ENCODE measurements at regions not wholly inside any gene's neighbourhood (a gene's known extent, or its start where the extent isn't known, plus 50 kb on each side); places are given as distances from the start of the nearest gene placed in this dataset.
"Not testable (repeated sequence)": the region's sequence is repeated elsewhere in the genome, so short reads cannot be mapped to it uniquely, and the experiment has no call there.

DNA sequence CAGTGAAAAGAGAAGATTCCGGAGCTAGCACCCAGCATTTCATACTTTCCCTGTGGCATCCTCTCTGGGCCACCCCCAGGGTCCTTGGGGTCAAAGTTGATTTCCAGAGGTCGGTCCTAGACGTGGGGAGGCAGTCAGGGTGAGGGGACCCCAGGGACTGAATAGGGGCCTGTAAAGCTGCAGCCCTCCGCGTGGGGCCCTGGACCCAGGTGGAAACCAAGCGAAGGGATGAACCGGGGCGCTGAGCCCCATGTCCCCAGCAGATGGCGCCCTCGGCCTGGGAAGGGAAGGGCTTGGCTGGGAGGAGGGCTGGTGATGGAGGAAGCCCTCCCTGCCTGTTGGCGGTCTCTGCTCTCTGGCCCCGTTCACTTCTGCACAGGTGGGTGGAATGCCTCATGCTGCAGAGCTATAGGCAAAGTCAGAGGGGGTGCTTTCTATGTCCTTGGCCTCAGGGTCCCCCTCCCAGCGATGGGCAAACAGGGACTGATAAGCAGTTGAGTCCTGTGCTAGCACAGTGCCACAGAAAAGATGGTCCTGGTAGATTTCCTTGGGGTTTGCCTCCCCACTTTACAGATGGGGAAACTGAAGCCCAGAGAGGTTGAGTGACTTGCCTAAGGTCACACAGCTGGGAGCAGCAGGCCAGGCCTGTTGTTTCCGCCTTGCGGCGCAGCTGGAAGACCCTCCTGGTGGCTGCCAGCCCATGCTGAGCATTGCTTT, 163.4 kb upstream of the CIBAR2 start:
- peak; percentile 19 to 20 for DNase-seq (ENCODE audit: low read depth in 2 of 2)

DNA sequence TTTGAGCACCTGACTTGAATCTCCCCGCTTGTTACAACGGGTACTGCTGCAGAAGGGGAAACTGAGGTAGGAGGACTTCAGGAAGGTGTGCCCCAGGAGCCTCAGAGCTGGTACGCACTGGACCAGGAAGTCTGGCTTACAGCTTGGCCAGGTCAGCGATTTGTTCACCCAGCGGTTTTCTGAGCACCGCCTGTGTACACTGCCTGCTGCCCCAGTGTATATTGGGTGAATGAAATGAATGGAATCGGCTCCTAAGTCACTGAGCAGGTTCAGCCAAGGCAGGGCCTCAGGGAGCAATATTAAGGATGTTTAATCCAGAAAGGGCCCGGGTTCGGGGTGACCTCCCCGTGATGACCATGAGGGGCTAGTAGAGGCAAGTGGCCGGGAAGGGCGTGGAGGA, 164.0 kb upstream of the CIBAR2 start:
- DNase-seq (ENCODE audit: low read depth in 2 of 2), result no peak

DNA sequence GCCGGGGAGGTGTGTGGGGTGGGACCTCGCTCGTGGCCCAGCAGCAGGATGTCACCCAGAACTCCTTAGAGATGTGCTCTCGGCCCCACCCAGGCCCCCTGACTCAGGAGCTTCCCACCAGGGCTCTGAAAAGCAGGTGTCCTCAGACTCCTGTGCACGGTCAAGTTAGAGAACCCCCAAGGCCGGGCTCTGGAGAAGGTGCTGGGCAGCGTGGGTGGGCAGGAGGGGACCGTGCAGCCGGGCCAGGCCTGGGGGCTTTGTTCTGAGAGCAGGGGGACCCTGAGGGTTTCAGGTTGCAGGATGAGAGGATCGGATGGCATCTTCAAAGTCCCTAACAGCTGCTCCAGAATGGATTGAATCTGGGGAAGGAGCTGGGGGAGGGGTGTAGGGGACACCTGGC, 164.4 kb upstream of the CIBAR2 start:
- no peak for DNase-seq (ENCODE audit: low read depth in 2 of 2)

DNA sequence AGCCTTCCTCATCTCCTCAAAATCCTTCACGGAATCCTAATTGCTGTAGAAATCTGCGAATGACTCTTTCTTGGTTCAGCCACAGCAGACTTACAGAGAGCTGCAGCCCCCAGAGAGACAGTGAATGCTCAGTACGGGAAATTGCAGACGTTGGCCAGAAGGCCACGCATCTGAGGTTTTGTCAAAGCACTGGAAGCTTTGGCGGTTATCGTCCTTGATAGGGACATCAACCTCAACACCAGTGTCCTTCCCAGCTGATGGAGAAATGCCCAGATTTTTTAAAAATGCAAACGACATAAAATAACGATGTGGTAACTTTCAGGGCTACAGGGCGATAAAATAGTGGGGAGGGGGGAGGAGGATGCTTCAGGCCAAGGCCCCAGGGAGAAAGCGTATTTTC, 166.6 kb upstream of the CIBAR2 start:
- no peak for DNase-seq (ENCODE audit: low read depth in 2 of 2)

DNA sequence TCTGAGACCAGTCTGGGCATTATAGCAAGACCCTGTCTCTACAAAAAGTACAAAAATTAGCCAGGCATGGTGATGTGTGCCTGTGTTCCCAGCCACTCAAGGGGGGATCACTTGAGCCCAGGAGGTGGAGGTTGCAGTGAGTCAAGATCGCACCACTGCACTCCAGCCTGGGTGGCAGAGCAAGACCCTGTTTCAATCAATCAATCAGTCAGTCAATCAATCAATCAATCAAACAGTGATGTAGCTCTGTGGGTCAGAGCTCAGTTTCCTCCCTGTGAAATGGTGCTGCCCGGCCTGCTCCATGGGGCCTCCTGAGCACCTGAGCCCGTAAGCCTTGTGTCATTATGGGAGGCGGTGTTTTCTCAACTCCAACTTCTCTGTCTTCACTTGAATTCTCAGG, 167.1 kb upstream of the CIBAR2 start:
- no peak for DNase-seq (ENCODE audit: low read depth in 2 of 2)

DNA sequence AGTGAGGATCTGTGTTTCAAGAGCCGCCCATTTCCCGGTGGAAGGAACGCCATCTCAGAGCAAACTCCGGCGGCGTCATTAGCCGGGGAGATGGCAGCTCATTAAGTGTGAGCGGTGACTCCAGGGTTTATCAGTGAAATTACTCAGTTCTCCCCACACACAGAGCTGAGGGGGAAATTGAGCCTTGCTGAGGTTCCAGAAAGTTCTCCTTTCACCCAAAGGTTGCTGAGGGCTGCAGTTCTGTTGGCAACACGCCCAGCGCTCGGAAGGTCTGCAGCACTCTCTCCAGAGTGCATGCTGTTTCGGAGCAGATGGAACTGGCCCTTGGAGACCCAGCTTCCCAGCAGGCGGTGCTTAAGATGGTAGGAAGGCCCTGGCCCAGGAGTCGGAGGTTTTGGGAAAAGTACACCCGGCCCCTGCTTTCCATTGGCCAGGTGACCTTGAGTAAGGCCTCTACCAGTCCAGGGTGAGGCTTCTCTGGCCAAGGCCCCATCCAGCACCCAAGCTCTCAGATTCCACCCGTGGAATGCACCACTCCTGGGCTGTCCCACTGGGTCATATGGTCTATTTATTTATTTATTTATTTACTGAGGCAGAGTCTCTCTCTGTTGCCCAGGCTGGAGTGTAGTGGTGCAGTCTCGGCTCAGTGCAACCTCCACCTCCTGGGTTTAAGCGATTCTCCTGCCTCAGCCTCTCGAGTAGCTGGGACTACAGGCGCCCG, 167.7 kb upstream of the CIBAR2 start:
- DNase-seq (ENCODE audit: low read depth in 2 of 2), result no peak

DNA sequence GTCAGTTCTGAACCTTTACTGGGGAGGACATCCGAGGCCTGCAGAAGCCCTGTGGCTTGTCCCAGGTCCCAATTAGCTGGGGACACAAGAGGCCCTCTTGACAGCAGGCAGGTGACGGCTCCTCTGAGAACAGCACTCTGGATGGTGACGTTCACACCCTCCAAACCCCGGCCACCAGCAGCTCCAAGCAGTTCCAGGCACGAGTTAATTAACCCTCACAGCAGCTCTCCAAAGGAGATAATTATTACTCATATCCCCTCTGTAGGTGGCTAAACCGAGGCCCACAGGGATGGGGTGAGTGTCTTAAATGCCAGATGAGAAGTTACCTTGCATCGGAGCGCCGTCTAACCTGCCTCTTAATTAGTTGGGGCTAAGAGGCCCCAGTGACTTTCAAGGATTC, 168.9 kb upstream of the CIBAR2 start:
- no peak for DNase-seq (ENCODE audit: low read depth in 2 of 2)

DNA sequence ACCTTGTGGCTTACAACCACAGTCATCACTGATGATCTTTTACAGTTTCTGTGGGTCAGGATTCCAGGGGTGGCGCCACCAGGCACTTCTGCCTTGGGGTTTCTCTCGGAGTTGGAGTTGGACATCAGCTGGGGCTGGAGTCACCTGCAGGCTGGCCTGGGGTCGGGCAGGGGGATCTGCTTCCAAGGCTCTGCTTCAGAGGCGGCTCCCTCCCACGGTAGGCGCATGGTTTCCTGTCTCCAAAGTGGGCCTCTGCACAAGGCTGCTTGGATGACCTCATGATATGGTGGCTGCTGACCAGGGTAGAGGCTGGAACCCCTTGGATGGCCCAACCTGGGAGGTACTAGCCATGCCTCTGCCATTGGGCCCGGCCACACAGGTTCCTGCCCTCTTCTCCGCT, 170.6 kb upstream of the CIBAR2 start:
- DNase-seq (ENCODE audit: low read depth in 2 of 2), result no peak

DNA sequence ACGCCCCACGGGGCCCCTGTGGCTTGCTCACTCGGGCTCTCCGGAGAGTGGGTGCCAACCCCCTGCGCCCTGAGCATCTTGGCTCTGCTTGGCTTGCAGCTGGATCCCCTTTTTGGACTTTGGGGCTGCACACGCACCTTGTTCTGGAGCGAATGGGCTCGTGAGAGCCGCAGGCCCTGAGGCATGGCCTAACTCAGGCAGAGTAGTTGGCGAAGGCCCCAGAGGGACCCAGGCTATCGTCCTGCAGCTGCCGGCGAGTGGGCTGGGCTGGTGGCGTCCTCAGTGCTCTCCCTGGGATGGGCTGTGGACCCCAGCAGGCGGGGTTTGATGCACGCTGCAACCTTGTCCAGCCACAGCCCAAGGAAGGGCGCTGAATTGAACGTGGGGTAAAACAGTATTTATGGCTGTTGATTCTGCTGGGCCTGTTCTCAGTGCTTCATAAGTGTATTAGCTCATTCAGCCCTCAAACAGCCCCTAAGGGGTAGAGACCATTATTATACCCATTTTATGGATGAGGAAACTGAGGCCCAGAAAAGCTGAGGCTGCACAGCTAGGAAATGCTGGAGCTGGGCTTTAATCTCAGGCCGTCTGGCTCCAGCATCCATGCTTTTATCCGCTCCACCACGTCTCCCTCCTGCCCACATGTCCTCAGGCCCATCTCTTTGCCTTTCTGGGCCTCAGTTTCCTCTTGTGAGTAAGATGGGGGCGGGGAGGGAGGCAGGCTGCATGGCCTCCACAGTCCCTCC, 171.2 kb upstream of the CIBAR2 start:
- no peak for DNase-seq (ENCODE audit: low read depth in 2 of 2)

DNA sequence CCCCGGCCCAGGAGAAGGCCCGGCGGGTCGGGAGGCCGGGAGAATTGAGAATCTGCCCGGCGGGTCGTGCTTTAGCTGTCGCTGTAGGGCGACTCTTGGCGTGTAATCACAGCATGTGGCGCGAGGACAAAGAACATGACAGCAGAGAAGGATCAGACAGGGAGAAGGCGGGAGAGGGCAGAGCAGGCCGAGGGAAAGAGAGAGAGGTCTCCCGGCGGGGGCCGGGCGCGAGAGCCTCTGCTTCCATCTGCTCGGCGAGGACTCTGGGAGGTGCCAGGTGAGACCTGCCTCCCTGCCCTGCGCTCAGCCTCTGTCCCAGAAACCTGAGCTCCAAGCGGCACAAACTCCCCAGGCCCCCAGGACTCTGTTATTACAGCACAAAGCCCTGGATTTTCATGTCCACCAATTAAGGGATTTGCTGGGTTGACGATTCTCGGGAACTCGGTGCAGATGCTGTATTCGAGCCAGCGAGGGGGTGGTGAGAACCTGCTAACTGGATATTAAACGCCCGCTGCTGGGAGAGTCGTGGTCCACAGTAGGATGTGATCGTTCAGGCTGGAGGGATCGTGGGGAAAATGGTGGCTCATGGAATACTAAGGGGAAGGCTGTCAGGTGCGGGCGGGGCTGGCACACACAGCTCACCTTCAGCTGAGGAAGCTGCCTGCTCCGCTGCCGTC, 172.0 kb upstream of the CIBAR2 start:
- DNase-seq (ENCODE audit: low read depth in 2 of 2), result no peak

DNA sequence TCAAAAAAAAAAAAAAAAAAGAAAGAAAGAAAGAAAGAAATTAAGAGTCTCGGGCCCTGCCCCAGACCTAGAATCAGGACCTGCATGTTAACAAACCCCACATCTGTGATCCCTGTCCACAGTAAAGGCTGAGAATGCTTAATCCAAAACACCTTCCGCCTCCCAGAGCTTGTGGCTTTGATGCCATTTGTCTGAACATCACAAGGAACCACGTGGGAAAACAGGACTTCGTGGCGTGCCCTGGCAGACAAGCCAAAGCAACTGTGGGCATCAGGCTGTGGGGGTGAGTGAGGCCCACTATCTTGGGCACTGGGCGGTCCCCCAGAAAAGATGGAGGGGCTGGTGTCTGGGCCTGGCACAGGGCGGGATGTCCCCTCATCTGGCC, 173.4 kb upstream of the CIBAR2 start:
- no peak for DNase-seq (ENCODE audit: low read depth in 2 of 2)

DNA sequence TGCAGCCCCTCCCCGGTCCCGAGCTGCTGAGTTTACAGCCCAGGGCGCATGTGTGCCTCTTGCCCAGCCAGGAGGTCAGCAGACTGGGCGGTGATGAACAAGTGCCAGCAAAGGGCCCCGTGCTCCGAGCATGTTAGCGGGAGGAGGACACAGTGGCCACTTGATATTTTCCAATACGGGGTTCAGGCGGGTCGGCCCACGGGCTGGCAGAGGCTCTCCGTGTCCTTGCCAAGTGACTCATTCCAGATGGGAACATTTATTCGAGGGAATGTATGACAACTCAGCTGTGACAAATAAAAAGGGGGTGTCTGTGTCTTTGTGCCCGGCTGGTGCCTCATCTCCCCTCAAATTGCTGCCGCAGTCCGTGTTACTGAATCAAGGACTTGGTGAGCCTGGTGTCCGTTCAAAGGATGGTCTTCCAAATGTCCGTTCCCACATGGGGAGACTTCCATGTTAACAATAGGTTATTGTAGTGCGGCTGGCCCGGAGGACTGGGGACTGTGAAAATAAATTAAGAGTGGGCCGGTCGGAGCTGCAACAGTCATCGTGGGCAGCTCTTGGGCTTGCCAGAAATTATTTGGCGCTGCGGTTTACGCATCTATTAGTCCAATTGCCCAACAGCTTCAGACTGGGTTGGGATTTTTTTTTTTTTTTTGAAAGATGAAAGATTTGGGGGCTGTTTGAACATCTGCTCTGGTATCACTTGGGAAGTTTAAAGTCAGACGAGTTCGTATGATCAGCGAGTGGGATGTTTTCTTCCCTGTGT, 174.0 kb upstream of the CIBAR2 start:
- no peak for DNase-seq (ENCODE audit: low read depth in 2 of 2)

DNA sequence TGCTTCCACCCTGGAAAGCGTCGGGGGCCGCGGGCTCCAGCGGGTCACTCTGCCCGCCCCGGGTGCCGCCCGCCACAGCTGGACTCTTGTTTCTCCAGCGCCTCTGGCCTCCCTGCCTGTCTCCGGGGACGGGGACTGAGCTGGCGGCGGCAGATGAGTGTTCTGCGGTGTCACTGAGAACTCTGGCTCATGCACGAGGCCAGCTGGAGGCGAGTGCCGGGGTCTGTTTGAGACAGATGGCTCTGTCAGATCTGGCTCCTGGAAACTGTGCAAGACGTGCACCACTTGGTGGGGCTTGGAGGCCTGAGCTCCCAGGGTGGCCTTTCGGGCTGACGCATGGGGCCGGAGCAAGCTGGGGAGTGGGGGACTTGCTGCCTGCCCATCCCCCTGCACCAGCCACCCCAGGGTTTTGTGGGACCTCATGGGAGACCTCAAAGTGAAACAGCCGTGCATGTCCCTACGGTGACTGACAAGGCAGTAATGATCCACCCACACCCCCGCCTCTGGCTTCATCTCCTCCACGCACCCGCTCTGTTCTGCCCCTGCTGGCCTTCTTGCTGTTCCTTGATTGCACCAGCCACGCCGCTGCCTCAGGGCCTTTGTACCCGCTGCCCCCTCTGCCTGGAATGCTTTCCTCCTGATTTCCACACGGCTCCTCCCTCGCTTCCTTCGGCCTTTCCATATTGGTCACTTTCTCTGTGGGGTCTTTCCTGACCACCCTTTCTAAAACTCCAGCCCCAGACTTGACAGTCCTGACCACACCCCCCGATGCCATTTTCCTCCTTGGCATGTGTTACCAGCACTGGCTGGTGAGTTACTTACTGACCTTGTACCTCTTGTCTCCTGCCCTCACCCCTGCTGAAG, 174.9 kb upstream of the CIBAR2 start:
- DNase-seq (ENCODE audit: low read depth in 2 of 2), result no peak

DNA sequence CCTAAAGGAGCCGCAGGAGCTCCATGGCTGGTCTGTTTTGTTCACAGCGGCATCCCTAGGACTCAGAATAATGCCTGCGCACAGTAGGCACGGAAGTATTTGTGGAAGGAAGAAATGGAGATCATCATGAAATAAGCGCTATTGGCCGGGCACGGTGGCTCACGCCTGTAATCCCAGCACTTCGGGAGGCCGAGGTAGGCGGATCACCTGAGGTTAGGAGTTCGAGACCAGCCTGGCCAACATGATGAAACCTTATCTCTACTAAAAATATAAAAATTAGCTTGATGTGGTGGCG, 175.5 kb upstream of the CIBAR2 start:
- not testable (repeated sequence) for DNase-seq (ENCODE audit: low read depth in 2 of 2)

DNA sequence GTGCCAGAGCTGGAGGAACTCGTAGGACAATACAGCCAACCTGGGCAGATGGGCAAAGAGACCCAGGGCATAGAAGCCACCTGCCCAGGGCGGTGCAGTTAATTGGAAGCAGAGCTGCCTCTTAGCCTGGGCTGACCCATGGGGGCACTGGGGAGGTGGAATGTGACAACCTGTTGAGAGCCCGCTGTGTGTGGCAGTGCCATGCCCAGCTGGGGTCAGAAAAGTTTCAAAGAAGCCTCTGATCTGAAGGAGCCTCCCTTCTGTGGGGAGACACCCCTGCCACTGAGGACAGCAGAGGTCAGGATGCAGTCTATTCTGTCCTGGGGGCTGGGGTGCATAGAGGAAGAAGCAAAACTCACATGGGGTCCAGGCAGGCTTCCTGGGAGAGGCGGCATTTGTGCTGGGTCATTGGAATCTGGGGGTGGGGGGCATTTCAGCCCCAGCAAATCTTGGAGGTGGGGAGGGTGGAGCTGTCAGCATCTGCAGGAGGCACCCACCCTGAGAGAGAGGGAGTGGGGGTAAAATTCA, 176.1 kb upstream of the CIBAR2 start:
- DNase-seq (ENCODE audit: low read depth in 2 of 2), result no peak

DNA sequence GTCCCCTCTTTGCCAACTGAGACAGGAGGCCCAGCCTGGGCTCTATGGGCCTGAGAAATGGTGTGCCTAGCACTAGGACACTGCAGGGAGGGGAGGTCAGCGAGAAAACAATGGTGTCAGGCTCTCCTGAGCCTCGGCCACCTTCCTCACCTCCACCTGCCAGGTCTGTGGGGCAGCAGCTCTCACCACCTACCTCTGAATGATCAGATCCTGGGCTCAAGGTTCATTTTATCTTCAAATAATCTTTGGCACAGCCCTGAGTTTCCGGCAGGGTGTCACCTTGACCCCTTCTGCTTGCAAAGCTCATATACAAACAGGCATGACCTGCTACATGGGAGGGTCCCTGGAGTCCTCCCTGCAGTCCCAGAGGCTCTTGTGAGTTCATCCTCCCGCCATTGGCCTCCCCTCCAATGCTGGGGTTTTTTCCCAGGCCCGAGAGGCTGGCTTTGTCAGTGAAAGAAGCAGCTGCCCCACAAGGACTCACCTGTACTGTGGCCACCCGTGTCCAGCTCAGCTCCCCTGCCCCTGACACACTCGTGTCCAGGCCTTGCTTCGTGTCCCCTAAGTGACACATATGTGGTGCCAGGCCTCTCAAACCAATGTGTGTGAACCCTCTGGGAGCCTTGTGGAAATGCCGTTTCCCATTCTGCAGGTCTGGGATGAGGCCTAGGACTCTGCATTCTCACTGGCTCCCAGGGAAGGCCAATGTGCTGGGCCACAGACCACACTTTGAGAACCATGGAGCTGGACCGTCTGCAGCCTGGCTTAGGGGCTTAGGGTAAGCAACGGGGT, 176.8 kb upstream of the CIBAR2 start:
- no peak for DNase-seq (ENCODE audit: low read depth in 2 of 2)

DNA sequence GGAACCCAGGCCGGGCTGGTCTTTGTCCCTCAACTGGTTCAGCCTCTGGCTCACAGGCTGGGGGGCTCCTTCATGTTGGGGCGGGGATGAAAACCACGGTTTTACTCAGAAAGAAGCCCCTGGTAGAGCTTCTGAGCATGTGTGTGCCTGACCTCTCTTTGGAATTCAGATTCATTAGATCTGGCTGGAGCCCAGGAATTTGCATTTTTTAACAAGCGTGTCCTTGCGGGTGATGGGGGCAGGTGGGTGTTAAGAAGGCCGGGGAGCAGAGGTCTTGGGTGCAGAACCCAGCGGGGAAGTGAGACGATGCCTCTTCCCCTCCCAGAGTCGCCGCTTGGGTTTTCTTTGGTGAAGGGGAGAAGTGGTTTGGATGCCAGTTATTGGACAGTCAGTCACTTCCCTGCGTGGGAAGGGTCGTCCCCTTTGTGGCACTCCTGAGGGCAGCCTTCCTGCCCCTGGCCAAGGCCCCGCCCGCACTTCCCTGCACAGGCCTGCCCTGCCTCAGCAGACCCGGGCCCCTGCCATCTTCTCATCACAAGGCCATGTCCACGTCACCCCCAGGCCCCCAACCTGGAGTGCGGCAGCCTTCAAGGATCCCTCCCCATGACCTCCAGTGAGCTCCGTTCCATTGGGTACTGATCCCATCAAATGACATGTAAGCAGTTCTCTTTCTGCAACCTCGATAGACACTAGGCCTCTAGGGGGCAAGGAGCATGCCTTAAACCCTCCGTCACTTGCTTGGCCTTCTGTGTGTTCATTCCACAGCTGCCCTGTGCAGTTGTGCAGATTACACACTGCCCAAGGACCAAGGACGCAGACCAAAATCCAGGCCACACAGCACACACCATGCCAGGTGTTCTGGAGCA, 177.7 kb upstream of the CIBAR2 start:
- DNase-seq (ENCODE audit: low read depth in 2 of 2), result no peak

DNA sequence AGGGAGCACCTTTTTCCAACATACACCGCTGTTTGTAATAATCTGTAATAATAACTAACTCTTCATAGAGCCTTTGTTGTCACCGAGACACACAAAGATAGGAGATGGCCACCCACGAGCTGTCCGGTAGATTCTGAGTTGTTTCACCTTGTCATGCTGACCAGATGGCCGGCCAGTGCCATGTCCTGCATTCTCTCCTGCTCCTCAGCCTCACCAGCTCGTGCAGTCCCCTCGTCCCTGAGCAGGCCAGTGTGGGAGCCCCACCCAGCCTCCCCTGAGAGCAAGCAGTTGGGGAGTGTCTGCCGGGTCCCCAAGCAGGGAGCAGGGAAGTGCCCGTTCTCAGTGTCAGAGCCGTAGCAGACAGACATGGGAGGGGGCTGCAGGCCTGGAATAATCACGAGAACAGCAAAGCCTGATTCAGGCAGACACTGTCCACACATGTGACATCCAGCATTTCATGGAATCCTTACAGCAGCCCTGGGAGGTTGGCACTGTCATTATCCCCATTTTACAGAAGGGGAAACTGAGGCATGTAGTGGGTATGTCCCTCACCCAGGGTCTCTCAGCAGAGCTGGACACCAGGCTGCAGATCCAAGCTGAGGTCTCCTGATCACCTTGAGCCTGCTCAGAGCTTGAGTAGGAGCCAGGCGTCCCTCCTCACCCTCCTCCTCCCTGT, 178.5 kb upstream of the CIBAR2 start:
- no peak for DNase-seq (ENCODE audit: low read depth in 2 of 2)

Measured in stimulated activated CD8-positive, alpha-beta memory T cell treated with anti-CD3 and anti-CD28 coated beads, Interleukin-15, amount 100 ng/mL, for 4 hours (primary cell).